GM19025 (cell line): ENCODE measurements at regions not wholly inside any gene's neighbourhood (a gene's known extent, or its start where the extent isn't known, plus 50 kb on each side); places are given as distances from the start of the nearest gene placed in this dataset.
"Not testable (repeated sequence)": the region's sequence is repeated elsewhere in the genome, so short reads cannot be mapped to it uniquely, and the experiment has no call there.

Experiments
- ATAC-seq: cut with Tn5 transposase; IDR thresholded peaks from one replicate; pipeline ENCODE4 v1.9.1; 2021; ENCODE audit warnings: mild to moderate bottlenecking, low read depth, moderate library complexity; ENCODE audit not compliant: unreplicated experiment

GRCh38 chr1:164459176-164459575 is 99.8 kb upstream of the PBX1 start:
- ATAC-seq = not testable (repeated sequence)

GRCh38 chr1:164466001-164466421 is 93.0 kb upstream of the PBX1 start:
- ATAC-seq = no peak

GRCh38 chr1:164466429-164466828 is 92.6 kb upstream of the PBX1 start:
- ATAC-seq = no peak

DNA sequence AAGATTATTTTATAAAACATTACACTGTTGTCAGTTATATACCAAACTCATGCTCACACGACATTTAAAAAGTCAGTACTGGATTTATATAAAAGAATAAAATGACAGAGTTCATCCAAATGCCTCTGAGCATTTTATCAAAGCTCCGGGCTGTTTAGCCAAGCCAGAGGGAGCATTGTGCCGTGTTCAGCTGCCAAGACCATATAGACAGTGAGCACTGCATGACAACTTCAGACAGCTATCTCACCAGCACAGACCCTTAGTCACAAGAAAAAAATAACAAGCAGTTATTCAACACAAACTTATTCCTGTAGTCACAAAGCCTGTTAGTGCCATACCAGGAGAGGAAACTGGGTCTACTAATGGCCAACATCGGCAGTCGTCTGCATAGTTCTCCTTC is 88.0 kb upstream of the PBX1 start:
- ATAC-seq = no peak

DNA sequence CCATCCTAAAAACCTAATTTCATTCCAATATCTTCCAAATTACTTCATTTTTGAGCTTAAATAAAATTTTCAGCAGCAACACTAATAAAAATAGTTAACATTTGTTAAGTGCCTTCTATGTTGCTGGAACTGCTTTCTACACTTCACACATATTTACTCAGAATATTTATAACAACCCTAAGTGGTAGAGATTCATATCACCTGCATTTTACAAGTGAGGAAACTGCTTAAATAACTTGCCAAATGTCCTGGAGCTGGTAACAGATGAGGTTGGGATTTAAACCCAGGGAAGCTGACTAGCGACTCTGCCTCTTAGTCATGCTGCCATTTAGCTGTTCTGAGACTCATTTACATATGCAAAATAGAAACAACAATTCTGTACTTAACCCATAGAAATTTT is 86.1 kb upstream of the PBX1 start:
- ATAC-seq = no peak

- no peak for ATAC-seq
These were observed 85.4 kb upstream of the PBX1 start for GRCh38 chr1:164473544-164473943.

DNA sequence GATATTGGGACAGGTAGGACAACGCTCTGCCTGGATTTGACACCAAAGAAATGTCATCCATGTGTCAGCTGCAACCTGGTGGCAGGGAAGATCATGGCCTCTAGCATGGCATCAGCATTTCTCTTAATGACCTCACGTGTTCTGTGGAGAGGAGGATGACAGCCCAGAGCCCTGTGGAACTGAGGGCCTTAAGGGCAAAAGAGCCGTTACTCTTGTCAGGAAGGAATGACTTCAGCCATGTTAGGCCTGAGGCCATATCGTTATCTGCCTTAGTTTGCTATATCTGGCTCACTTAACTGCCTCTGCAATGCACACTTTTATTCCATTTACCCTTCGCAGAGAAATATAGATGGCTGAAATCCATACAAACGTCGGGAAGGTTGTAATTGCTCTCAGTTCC is 83.2 kb upstream of the PBX1 start:
- no peak for ATAC-seq

DNA sequence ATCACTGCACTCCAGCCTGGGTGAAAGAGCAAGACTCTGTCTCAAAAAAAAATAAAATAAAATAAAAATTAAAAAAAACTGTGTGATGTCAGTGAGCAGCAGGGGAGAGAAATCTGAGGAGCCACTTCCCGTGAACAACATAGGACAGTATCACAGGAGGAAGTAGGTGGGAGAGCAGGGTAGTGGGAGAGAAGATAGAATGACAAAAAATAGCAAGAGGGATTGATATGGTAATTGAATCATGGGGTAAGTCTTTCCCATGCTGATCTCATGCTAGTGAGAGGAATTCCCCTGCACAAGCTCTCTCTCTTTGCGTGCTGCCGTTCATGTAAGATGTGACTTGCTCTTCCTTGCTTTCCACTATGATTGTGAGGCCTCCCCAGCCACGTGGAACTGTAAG is 81.6 kb upstream of the PBX1 start:
- ATAC-seq = no peak

GRCh38 chr1:164479242-164479641 is 79.7 kb upstream of the PBX1 start:
- ATAC-seq = no peak

GRCh38 chr1:164480285-164480907 is 78.6 kb upstream of the PBX1 start:
- ATAC-seq = no peak

- ATAC-seq = no peak
These were observed 63.1 kb upstream of the PBX1 start for GRCh38 chr1:164495905-164496304.

DNA sequence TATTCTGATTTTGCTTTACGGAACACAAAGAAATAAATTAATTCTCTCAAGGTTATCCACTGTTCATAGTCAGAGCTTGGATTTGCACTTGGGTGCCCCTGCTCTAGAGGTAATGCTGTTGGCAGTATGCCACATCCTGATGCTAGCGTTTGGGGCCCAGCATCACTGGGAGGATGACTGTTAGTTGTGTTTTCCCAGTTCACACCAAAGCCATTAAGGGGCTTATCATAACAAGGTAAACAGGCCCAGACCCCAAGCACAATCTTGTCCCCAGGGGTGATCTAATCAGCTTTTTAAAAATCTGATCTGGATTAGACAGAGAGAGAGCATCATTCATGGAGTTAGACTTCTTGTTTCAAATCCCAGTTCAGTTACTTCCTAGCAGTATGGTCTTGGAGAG is 60.2 kb upstream of the PBX1 start:
- no peak for ATAC-seq

DNA sequence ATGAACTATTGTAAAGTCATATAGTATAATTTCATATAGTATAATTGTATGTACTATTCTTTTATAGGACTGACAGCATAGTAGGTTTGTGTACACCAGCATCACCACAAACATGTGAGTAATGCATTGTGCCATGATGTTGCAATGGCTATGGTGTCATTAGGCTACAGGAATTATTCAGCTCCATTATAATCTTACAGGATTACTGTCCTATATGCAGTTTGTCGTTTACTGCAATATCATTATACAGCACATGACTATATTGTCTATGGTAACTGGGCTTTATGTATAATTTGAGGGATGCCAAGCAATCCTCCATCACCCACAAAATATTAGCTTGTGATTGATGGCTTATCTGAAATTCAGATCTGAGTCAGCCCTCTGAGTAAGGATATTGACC is 54.2 kb upstream of the PBX1 start:
- no peak for ATAC-seq
